OCI-LY3 (cell line): ENCODE measurements at regions not wholly inside any gene's neighbourhood (a gene's known extent, or its start where the extent isn't known, plus 50 kb on each side); places are given as distances from the start of the nearest gene placed in this dataset.

Experiments used
- H2AFZ ChIP-seq: fragments of 200-600, 300-600 bp; shearing (Covaris generic); 2 replicates; pipeline ENCODE4 v1.6.0; 2014; ENCODE audit warnings: antibody characterized with exemption, low read depth, low read length
- H3K27ac ChIP-seq: fragments of 200-600, 300-600 bp; sonication (generic); 2 replicates; pipeline ENCODE4 v1.5.1; 2014; ENCODE audit warnings: mild to moderate bottlenecking, low read length, moderate library complexity, mixed read lengths
- H3K27me3 ChIP-seq: fragments of 200-600, 300-600 bp; sonication (generic); 2 replicates; pipeline ENCODE4 v1.6.1; 2014; ENCODE audit warnings: low read depth, low read length, mixed read lengths
- H3K36me3 ChIP-seq: fragments of 200-600, 300-600 bp; sonication (generic); replicated peaks from 2 replicates; pipeline ENCODE3; 2014; ENCODE audit warnings: low read depth, low read length, mixed read lengths
- H3K4me1 ChIP-seq: fragments of 300-600, 200-600 bp; sonication (generic); 2 replicates; pipeline ENCODE4 v1.6.1; 2014; ENCODE audit warnings: low read length, mixed read lengths
- H3K4me2 ChIP-seq: fragments of 200-600, 300-600 bp; sonication (generic); 2 replicates; pipeline ENCODE4 v1.6.1; 2014; ENCODE audit warnings: low read length, mixed read lengths
- H3K4me3 ChIP-seq: fragments of 300-600, 200-600 bp; sonication (generic); 2 replicates; pipeline ENCODE4 v1.5.1; 2014; ENCODE audit warnings: antibody characterized with exemption, mild to moderate bottlenecking, low read length, moderate library complexity
- H3K79me2 ChIP-seq: fragments of 300-600, 200-600 bp; shearing (Covaris generic); 2 replicates; pipeline ENCODE4 v1.6.1; 2014; ENCODE audit warnings: mild to moderate bottlenecking, low read length, mixed read lengths
- H3K9ac ChIP-seq: fragments of 300-600, 200-600 bp; shearing (Covaris generic); 2 replicates; pipeline ENCODE4 v1.6.0; 2014; ENCODE audit warnings: mild to moderate bottlenecking, low read length, moderate library complexity
- H3K9me3 ChIP-seq: fragments of 200-600, 300-600 bp; shearing (Covaris generic); 2 replicates; pipeline ENCODE4 v1.6.1; 2014; ENCODE audit warnings: low read length, mixed read lengths; ENCODE audit not compliant: insufficient read depth
- H4K20me1 ChIP-seq: fragments of 200-600, 300-600 bp; sonication (generic); 2 replicates; pipeline ENCODE4 v1.6.1; 2016; ENCODE audit warnings: low read length, mixed read lengths; ENCODE audit not compliant: insufficient read depth
- EZH2phosphoT487 ChIP-seq: fragments of 200-600 bp; shearing (Covaris generic); IDR thresholded peaks from 2 replicates; pipeline ENCODE4 v1.6.1; 2018; ENCODE audit warnings: antibody characterized with exemption, mixed run types, low read depth
- TF ChIP-seq, protein P1 (sequence below): fragments of 200-600, 300-600 bp; sonication (generic); IDR thresholded peaks from 2 replicates; pipeline ENCODE4 v1.5.1; 2014; ENCODE audit warnings: antibody characterized with exemption, low read length, low read depth

DNA sequence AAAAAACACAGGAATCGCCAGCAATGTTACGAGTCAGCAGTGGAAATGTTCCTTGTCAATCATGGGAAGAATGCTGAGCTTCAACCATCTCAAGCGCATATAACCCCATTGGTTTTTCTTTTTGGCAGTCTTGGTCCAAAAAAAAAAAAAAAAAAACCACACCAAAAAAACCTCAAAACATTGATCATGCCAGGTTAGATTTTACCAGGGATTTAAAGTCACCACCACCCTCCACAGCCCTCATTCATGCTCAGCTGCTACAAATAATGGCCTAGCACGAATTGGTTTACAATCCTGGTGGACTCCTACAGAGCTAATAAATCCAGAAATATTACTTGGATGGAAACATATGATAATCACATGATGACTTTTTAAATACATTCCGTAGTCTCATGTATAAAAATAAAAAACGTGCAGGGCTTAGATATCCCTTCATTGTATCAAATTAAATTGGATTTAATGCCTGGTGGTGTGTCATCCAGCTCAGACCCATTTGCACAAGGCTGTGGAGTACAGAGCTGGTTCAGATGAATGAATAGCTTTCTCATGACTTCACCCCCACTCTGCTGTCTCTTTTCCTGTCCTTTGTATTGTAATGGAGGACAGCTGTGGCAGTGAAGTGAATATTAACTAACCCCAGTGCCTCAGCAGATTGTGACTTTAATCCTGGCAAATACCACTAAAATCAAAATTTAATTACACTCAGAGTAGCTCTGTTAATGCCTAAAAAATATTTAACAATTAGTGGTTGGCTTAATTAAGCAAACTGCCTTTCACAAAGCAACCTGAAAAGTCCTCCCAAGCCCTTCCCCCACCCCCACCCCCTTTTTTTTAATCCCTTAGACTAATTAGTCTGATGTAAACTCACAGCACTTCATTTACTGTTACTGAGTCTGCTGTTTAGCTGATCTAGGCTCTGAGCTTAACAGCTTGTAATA is 626.5 kb upstream of the ZNF608 start:
- no peaks in the 10 kb centered on the region for H3K27me3 ChIP-seq
- peaks cover 21% of the 10 kb centered on the region for H3K4me1 ChIP-seq
- no peak for TF ChIP-seq EZH2phosphoT487
- TF ChIP-seq, protein P1, sequence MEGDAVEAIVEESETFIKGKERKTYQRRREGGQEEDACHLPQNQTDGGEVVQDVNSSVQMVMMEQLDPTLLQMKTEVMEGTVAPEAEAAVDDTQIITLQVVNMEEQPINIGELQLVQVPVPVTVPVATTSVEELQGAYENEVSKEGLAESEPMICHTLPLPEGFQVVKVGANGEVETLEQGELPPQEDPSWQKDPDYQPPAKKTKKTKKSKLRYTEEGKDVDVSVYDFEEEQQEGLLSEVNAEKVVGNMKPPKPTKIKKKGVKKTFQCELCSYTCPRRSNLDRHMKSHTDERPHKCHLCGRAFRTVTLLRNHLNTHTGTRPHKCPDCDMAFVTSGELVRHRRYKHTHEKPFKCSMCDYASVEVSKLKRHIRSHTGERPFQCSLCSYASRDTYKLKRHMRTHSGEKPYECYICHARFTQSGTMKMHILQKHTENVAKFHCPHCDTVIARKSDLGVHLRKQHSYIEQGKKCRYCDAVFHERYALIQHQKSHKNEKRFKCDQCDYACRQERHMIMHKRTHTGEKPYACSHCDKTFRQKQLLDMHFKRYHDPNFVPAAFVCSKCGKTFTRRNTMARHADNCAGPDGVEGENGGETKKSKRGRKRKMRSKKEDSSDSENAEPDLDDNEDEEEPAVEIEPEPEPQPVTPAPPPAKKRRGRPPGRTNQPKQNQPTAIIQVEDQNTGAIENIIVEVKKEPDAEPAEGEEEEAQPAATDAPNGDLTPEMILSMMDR: no peak
- H3K9me3 ChIP-seq: no peaks in the 10 kb centered on the region
- no peaks in the 10 kb centered on the region for H4K20me1 ChIP-seq
- H3K36me3 ChIP-seq: no peaks in the 10 kb centered on the region
- H3K4me3 ChIP-seq: no peak overlapping the region
- H3K4me2 ChIP-seq: no peak overlapping the region
- H2AFZ ChIP-seq: no peak overlapping the region
- no peak overlapping the region for H3K9ac ChIP-seq
- H3K27ac ChIP-seq: no peak overlapping the region
- H3K79me2 ChIP-seq: no peaks in the 10 kb centered on the region

DNA sequence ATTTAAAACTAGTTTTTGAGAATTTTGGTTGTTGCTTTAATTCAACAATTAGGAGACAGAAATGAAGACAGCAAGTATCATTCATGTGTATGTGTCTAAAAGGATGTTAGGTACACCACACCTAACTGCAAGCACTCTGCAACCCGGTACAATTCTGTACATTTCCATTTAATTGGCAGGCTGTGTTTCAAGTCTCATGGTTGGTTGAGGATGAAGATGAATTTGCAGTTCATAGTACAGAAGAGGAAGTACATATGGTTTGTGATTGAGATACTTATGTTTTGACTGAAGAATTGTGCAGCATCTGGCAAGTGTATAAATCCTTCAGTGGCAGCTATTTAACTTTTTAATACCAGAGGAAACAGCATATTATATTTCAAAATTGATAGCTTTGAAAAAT is 628.7 kb upstream of the ZNF608 start:
- Histone ChIP-seq H3K4me1 (peaks cover 21% of the 10 kb centered on the region), H4K20me1 (no peaks in the 10 kb centered on the region), H3K9me3 (no peaks in the 10 kb centered on the region), H3K27ac (peak overlapping the region; percentile 29), H2AFZ (no peak overlapping the region), H3K4me2 (peak overlapping the region; percentile 51), H3K27me3 (no peaks in the 10 kb centered on the region), H3K4me3 (no peak overlapping the region), H3K9ac (no peak overlapping the region), H3K36me3 (no peaks in the 10 kb centered on the region), H3K79me2 (no peaks in the 10 kb centered on the region)
- TF ChIP-seq EZH2phosphoT487: no peak
- TF ChIP-seq, protein P1: no peak

DNA sequence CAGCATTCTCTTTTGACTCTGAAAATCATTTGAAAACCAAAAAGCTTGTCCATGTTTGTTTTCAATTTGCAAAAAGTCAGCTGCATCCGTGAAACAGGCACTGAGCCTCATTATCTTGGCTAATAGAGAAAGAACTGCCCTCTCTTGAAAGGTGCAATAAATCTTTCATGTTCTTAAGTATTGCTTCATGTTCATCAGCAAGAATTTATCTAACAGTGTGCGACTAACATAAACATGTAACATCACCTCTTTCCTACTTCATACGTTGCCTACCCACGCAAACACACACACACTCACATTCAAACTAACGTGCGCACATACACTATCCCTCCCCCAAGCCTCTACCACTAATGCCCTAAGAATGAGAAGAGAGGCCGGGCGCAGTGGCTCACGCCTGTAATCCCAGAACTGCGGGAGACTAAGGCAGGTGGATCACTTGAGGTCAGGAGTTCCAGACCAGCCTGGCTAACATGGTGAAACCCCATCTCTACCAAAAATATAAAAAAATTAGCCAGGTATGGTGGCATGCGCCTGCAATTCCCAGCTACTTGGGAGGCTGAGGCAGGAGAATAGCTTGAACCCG is 629.7 kb upstream of the ZNF608 start:
- TF ChIP-seq, protein P1: no peak
- TF ChIP-seq EZH2phosphoT487: no peak
- Histone ChIP-seq H3K4me2 (no peak overlapping the region; the same call in 1 of the 2 replicates), H3K36me3 (no peaks in the 10 kb centered on the region), H4K20me1 (no peaks in the 10 kb centered on the region), H2AFZ (no peak overlapping the region), H3K9ac (no peak overlapping the region), H3K4me1 (peaks cover 21% of the 10 kb centered on the region), H3K79me2 (no peaks in the 10 kb centered on the region), H3K27ac (no peak overlapping the region), H3K27me3 (no peaks in the 10 kb centered on the region), H3K9me3 (no peaks in the 10 kb centered on the region), H3K4me3 (no peak overlapping the region)

DNA sequence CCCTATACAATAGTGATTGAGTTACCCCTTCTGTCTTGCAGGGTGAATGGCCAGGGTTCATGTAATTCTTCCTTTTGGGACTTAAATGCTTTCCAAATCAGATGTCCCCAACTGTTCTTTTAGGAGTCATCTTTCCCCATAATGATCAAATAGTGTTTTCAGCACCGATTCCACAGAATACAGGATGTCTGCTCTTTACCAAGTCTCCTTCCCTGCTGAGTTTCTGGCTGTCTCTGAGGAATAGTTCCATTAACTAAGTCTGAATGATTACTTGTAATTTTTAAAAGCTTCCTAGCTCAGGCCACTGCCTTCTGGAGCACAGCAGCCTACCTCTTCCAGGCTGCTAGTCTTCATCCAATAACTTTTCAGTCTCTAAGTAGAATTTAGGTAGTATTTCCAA is 630.7 kb upstream of the ZNF608 start:
- Histone ChIP-seq H3K4me3 (no peak overlapping the region), H3K27me3 (no peaks in the 10 kb centered on the region), H3K9me3 (no peaks in the 10 kb centered on the region), H2AFZ (no peak overlapping the region), H4K20me1 (no peaks in the 10 kb centered on the region), H3K9ac (no peak overlapping the region), H3K4me1 (peaks cover 21% of the 10 kb centered on the region), H3K79me2 (no peaks in the 10 kb centered on the region), H3K36me3 (no peaks in the 10 kb centered on the region), H3K27ac (no peak overlapping the region), H3K4me2 (no peak overlapping the region)
- TF ChIP-seq EZH2phosphoT487: no peak
- TF ChIP-seq, protein P1: no peak
